Activated CD4-positive, alpha-beta T cell treated with anti-CD3 and anti-CD28 coated beads for 4 hours (primary cell): ENCODE measurements at regions not wholly inside any gene's neighbourhood (a gene's known extent, or its start where the extent isn't known, plus 50 kb on each side); places are given as distances from the start of the nearest gene placed in this dataset.
"Not testable (repeated sequence)": the region's sequence is repeated elsewhere in the genome, so short reads cannot be mapped to it uniquely, and the experiment has no call there.

Experiments
- DNase-seq, 2 donors: peaks; one replicate each; pipeline ENCODE4 v3.0.0-alpha.2; 2020

DNA sequence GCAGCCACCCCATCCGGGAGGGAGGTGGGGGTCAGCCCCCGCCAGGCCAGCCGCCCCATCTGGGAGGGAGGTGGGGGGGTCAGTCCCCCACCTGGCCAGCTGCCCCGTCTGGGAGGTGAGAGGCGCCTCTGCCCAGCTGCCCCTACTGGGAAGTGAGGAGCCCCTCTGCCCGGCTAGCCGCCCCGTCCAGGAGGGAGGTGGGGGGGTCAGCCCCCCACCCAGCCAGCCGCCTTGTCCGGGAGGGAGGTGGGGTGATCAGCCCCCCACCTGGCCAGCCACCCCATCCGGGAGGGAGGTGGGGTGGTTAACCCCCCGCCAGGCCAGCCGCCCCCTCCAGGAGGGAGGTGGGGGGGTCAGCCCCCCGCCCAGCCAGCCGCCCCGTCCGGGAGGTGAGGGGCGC, 852.4 kb upstream of the DEFB115 start:
- DNase-seq: not testable (repeated sequence)

- DNase-seq: not testable (repeated sequence)
Measured at GRCh38 chr20:30405585-30405984, 851.9 kb upstream of the DEFB115 start.

DNA sequence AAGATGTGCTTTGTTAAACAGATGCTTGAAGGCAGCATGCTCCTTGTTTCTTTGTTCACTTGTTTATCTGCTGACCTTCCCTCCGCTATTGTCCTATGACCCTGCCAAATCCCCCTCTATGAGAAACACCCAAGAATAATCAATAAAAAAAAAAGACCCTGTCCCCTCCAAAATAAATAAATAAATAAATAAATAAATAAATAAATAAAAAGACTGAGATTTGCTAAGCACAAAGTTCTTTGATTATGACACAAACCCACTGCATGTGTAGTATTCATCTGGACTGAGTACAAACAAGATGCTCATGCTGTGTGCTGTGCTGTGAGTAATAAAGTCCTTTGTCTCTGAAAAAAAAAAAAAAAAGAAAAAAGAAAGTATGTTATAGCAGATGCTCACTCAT, 851.1 kb upstream of the DEFB115 start:
- DNase-seq: not testable (repeated sequence)

DNA sequence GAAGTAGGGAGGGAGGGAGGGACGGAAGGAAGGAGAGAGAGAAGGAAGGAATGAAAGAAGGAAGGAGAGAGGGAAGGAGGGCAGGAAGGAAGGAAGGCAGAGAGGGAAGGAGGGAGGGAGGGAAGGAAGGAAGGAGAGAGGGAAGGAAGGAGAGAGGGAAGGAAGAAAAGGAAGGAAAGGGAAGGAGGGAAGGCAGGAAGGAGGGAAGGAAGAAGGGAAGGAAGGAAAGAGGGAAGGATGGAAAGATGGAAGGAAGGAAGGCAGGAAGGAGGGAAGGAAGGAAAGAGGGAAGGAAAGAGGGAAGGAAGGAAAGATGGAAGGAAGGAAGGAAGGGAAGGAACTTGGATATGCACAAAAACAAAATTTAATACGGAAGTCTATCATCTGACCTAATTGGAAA, 844.5 kb upstream of the DEFB115 start:
- no peak for DNase-seq

- DNase-seq: not testable (repeated sequence)
Measured at GRCh38 chr20:30417387-30417786, 840.1 kb upstream of the DEFB115 start.

GRCh38 chr20:30418378-30418777, 839.1 kb upstream of the DEFB115 start:
- DNase-seq: not testable (repeated sequence)

DNA sequence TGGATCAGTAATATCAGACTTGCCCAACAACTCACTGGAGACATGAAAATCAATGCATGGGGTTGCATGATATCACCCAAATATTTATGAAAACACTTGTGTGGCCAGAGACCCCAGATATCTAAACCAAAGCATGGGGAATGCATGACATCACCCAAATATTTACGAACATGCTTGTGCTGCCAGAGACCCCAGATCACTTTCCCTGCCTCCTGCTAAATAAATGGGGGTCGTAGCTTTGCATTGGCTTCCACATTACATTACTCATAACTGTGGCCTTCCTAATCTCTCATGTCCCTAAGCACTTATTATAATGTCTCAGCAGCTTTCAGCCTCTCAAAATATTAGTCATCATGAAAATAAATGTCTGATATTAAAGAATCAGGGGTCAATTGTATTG, 838.0 kb upstream of the DEFB115 start:
- no peak for DNase-seq

DNA sequence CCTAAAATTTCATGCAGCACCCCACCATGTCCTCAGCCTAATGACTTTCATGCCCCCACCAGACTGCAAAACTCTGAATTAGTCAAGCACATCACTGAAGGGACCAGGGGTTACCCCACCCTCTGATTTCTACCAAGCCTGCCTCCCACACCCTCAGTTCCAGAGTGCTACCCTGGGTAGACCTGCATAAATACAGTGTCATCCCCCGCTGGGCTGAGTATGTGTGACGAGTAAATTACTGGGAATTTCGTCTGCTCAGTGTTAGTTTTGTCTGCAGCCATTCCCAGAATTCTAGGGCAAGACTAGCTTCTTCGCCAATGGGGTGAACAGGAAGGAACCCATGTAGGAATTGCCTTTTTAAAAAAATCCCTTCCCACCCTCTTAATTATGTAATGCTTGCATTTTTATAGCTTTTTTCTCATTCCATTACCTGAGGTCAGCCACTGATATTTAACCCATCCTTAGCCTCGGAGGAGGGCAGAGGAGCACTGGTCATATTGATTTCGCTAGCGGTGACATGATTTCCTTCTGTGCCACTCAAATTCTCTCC, 837.5 kb upstream of the DEFB115 start:
- not testable (repeated sequence) for DNase-seq
